ENCODE measurements at regions not wholly inside any gene's neighbourhood (a gene's known extent, or its start where the extent isn't known, plus 50 kb on each side); places are given as distances from the start of the nearest gene placed in this dataset.

DNA sequence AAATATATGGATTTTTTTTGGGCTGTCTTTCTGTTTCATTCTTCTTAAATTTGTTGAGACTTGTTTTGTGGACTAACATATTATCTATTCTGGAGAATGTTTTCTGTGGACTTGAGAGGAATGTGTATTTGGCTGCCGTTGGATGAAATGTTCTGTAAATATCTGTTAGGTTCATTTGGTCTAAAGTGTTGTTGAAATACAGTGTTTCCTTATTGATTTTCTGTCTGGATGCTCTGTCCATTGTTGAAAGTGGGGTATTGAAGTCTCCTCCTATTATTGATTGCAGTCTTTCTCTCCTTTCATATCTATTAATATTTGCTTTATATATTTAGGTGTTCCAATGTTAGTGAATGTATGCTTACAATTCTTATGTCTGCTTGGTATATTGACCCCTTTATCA, 431.8 kb downstream of the RAPGEF2 start:
- TF ChIP-seq EZH2 (IDR thresholded peaks at IDR 0.05; ENCODE audit: insufficient read depth, low read length) (no peak), CTCF (IDR thresholded peaks at IDR 0.05; ENCODE audit: insufficient read depth, low read depth, low read length) (no peak)
- Histone ChIP-seq H3K9ac (ENCODE audit: low read length) (no peak overlapping the region), H3K36me3 (ENCODE audit: insufficient read depth, low read length) (no peaks in the 10 kb centered on the region), H3K4me1 (ENCODE audit: insufficient read depth, low read length) (no peaks in the 10 kb centered on the region), H4K20me1 (ENCODE audit: insufficient read depth, low read length) (no peaks in the 10 kb centered on the region), H3K4me2 (ENCODE audit: low read length) (no peak overlapping the region), H3K27ac (ENCODE audit: low read depth, low read length) (no peak overlapping the region), H3K27me3 (ENCODE audit: insufficient read depth, low read length) (no peaks in the 10 kb centered on the region), H2AFZ (ENCODE audit: low read depth, low read length) (no peak overlapping the region), H3K79me2 (ENCODE audit: insufficient read depth, low read length) (no peaks in the 10 kb centered on the region), H3K4me3 (ENCODE audit: insufficient read depth, low read depth, low read length) (no peak overlapping the region), H3K9me3 (ENCODE audit: insufficient read depth, low read depth, low read length) (no peaks in the 10 kb centered on the region)
- Mint-ChIP-seq H3K27me3 (ENCODE audit: low read depth, unreplicated experiment) (no peaks in the 10 kb centered on the region), H3K4me1 (ENCODE audit: low read depth, unreplicated experiment) (no peaks in the 10 kb centered on the region), H3K4me3 (ENCODE audit: unreplicated experiment) (no peak overlapping the region), H3K27ac (ENCODE audit: unreplicated experiment) (no peak overlapping the region), H3K9me3 (ENCODE audit: unreplicated experiment) (peaks cover 7% of the 10 kb centered on the region), H3K36me3 (ENCODE audit: low read depth, unreplicated experiment) (no peaks in the 10 kb centered on the region)
- FAIRE-seq (no peak), DNase-seq (ENCODE audit: low read depth) (no peak)

DNA sequence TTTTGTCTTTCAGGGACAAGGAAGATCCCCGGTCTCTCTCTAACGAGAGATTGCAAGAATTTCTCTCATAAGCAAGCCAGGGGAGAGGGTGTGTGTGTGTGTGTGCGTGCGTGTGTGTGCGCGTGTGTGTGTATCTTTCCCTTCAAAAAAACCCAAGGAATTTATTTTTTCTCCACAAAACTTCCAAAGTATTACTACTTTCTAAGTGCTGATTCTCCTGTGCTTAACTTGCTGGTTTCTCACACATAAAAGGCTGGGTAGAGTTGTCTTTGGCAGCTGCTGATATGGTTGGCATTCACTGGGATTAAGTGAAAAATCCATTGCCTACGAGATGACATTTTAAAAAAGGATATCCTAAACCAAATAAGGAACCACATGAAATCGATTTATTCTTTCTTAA, 435.7 kb downstream of the RAPGEF2 start:
- Mint-ChIP-seq H3K27me3 (ENCODE audit: low read depth, unreplicated experiment) (no peaks in the 10 kb centered on the region), H3K27ac (ENCODE audit: unreplicated experiment) (no peak overlapping the region), H3K36me3 (ENCODE audit: low read depth, unreplicated experiment) (no peaks in the 10 kb centered on the region)

More for the DNA sequence above, 435.7 kb downstream of the RAPGEF2 start:
- TF ChIP-seq EZH2 (IDR thresholded peaks at IDR 0.05; ENCODE audit: insufficient read depth, low read length) (no peak), CTCF (IDR thresholded peaks at IDR 0.05; ENCODE audit: insufficient read depth, low read depth, low read length) (no peak)
- Histone ChIP-seq H3K9me3 (ENCODE audit: insufficient read depth, low read depth, low read length) (no peaks in the 10 kb centered on the region), H3K27ac (ENCODE audit: low read depth, low read length) (no peak overlapping the region), H4K20me1 (ENCODE audit: insufficient read depth, low read length) (no peaks in the 10 kb centered on the region), H3K27me3 (ENCODE audit: insufficient read depth, low read length) (no peaks in the 10 kb centered on the region), H3K4me1 (ENCODE audit: insufficient read depth, low read length) (no peaks in the 10 kb centered on the region), H3K36me3 (ENCODE audit: insufficient read depth, low read length) (no peaks in the 10 kb centered on the region), H3K4me2 (ENCODE audit: low read length) (no peak overlapping the region), H3K79me2 (ENCODE audit: insufficient read depth, low read length) (no peaks in the 10 kb centered on the region), H3K4me3 (ENCODE audit: insufficient read depth, low read depth, low read length) (no peak overlapping the region), H2AFZ (ENCODE audit: low read depth, low read length) (no peak overlapping the region), H3K9ac (ENCODE audit: low read length) (no peak overlapping the region)
- FAIRE-seq, result no peak
- no peak for DNase-seq (ENCODE audit: low read depth)
- peaks cover 7% of the 10 kb centered on the region for H3K9me3 Mint-ChIP-seq (ENCODE audit: unreplicated experiment)
- H3K4me1 Mint-ChIP-seq (ENCODE audit: low read depth, unreplicated experiment), result no peaks in the 10 kb centered on the region
- H3K4me3 Mint-ChIP-seq (ENCODE audit: unreplicated experiment), result no peak overlapping the region
